Small intestine (tissue), 7 donors: ENCODE measurements at regions not wholly inside any gene's neighbourhood (a gene's known extent, or its start where the extent isn't known, plus 50 kb on each side); places are given as distances from the start of the nearest gene placed in this dataset.
"Not testable (repeated sequence)": the region's sequence is repeated elsewhere in the genome, so short reads cannot be mapped to it uniquely, and the experiment has no call there.

ENCODE experiments used
- DNase-seq, 2 donors: peaks; one replicate each; pipeline versions ENCODE4 v3.0.0 to v3.0.0-alpha.2; 2013
- FAIRE-seq: peaks from 2 replicates; lab custom pipeline; 2012; peaks lifted over from hg19 to GRCh38; lab: Jason Lieb, UNC
- H3K27ac ChIP-seq, 3 donors: one replicate each; pipeline ENCODE4 v1.5.1; 2013; ENCODE audit warnings: low read length in 2 of 3, mild to moderate bottlenecking in 2 of 3, control low read depth in 1 of 3, inconsistent platforms in 1 of 3, low read depth in 1 of 3, moderate library complexity in 1 of 3
- H3K27me3 ChIP-seq, 3 donors: one replicate each; pipeline ENCODE4 v1.6.1; 2013; ENCODE audit warnings: low read length in 3 of 3, inconsistent platforms in 1 of 3; ENCODE audit not compliant: control insufficient read depth in 3 of 3, insufficient read depth in 3 of 3
- H3K36me3 ChIP-seq, 3 donors: one replicate each; pipeline ENCODE4 v1.6.1; 2013; ENCODE audit warnings: low read length in 3 of 3, inconsistent platforms in 1 of 3, low read depth in 1 of 3, mild to moderate bottlenecking in 1 of 3, moderate library complexity in 1 of 3; ENCODE audit not compliant: control insufficient read depth in 3 of 3, insufficient read depth in 2 of 3
- H3K4me1 ChIP-seq, 3 donors: one replicate each; pipeline ENCODE4 v1.6.1; 2013; ENCODE audit warnings: low read length in 2 of 3, inconsistent platforms in 1 of 3, low read depth in 1 of 3, mild to moderate bottlenecking in 1 of 3, moderate library complexity in 1 of 3; ENCODE audit not compliant: control insufficient read depth in 3 of 3, insufficient read depth in 2 of 3
- H3K4me3 ChIP-seq, 3 donors: one replicate each; pipeline ENCODE4 v1.5.1; 2013; ENCODE audit warnings: low read length in 3 of 3, control low read depth in 1 of 3, inconsistent platforms in 1 of 3, low read depth in 1 of 3, mild to moderate bottlenecking in 1 of 3, moderate library complexity in 1 of 3
- H3K9me3 ChIP-seq, 2 donors: one replicate each; pipeline ENCODE4 v1.6.1; 2013; ENCODE audit warnings: low read depth in 1 of 2, low read length in 1 of 2; ENCODE audit not compliant: control insufficient read depth in 2 of 2, insufficient read depth in 1 of 2
- WGBS, 3 donors: extraction: QIAGEN DNeasy Blood & Tissue Kit; methylation state at CpG; one replicate each; pipeline ENCODE4 v1.1.7; 2013; 5-methylcytosine and 5-hydroxymethylcytosine counted together
- donor health status: healthy with polysubstance abuse.
- donor health status: control.
- donor health status: control.
- donor health status: Bipolar disorder and iron deficiency.
- donor health status: healthy.

GRCh38 chr4:132108784-132109183 is 1040.3 kb upstream of the PCDH10 start:
- H3K4me3 ChIP-seq = no peak overlapping the region
- H3K27ac ChIP-seq = no peak overlapping the region
- no peaks in the 10 kb centered on the region for H3K27me3 ChIP-seq
- no peaks in the 10 kb centered on the region for H3K4me1 ChIP-seq
- FAIRE-seq (no peak), DNase-seq (no peak)
- H3K9me3 ChIP-seq = no peaks in the 10 kb centered on the region
- no peaks in the 10 kb centered on the region for H3K36me3 ChIP-seq

DNA sequence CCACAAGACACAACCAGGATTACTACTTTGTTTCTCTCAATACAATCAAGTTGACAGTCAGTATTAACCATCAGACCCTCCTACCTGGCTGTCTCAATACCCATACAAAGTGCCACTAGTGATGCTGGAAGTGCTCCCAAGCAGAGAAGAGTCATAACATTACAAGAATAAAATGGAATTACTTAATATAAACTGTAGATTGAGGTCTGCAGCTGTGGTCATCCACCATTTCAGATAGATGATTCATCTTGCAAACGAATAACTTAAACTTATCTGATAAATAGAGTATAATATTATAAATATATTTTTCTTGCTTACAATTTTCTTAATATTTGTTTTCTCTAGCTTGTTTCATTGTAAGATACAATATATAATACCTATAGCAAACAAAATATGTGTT is 1034.2 kb upstream of the PCDH10 start:
- no peaks in the 10 kb centered on the region for H3K27me3 ChIP-seq
- no peak overlapping the region for H3K27ac ChIP-seq
- no peaks in the 10 kb centered on the region for H3K4me1 ChIP-seq
- H3K9me3 ChIP-seq = no peaks in the 10 kb centered on the region
- no peak overlapping the region for H3K4me3 ChIP-seq
- WGBS, 3 donors = 0% methylated on average over 1 of the region's 1 CpG
- DNase-seq (no peak), FAIRE-seq (no peak)
- no peaks in the 10 kb centered on the region for H3K36me3 ChIP-seq

GRCh38 chr4:132122741-132123140 is 1026.4 kb upstream of the PCDH10 start:
- H3K4me1 ChIP-seq, H3K9me3 ChIP-seq, H3K36me3 ChIP-seq, H3K27ac ChIP-seq, H3K27me3 ChIP-seq, H3K4me3 ChIP-seq, DNase-seq, FAIRE-seq: not testable (repeated sequence)
- 70 to 83% (median 73%) methylated on average over 1 of the region's 1 CpG for WGBS, 3 donors

DNA sequence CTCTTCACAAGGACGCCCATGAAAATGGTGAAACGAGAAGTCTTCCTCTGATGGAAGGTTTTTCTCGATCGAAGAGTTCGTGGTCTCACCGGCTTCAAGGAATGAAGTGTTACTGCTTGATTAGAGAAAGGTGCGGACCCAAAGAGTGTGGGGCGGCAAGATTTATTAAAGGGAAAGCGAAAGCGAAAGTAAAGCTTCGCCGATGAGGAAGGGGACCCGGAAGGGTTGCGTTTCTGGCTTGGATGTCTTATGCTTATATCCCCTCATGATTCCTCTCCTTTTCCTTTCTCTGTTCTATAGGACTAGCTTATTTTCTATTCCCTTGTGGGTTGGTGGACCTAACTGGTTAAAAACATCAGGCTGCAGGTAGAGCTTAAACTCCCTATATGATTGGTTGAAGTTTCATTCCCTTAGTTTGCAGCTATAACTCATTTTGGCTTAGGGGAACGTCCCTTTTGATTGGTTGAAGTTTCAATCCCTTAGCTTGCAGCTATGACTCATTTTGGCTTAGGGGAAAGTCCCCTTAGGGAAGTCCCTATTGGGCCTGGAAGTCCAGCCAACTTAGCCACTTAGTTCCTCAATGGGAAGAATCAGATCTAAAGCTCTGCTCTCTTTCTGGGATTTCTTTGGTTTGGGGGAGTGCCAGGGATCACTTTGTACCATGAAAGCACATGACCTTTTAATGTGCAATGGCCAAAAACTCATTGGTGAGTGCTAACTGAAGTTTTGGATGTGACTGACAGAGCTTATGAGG is 1025.0 kb upstream of the PCDH10 start:
- Histone ChIP-seq H3K4me3 (peak overlapping the region in 1 of 3 donors; percentile 9), H3K9me3 (no peaks in the 10 kb centered on the region), H3K27ac (no peak overlapping the region), H3K4me1 (no peaks in the 10 kb centered on the region), H3K36me3 (no peaks in the 10 kb centered on the region), H3K27me3 (no peaks in the 10 kb centered on the region)
- DNase-seq = peak in 1 of 2 donors; percentile 4
- FAIRE-seq = no peak
- 80 to 88% (median 85%) methylated on average over 15 of the region's 15 CpGs for WGBS, 3 donors

DNA sequence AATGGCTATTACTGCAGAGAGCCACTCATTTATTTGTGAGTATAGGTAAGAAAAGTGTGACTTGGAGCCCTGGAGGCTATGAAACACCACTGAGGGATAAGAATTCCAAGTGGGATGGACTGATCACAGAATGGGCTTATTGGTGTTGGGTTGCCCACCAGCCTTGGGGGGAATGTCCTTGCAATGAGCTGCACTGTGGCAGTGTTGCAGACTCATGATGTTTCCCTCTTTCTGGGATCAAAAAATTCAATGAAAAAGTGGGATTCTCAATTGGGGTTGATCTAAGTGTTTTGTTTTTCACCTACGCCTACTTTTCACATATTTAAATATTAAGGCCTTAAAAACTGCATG is 1024.5 kb upstream of the PCDH10 start:
- DNase-seq (no peak), FAIRE-seq (no peak)
- WGBS, 3 donors = 92 to 94% (median 94%) methylated on average over 1 of the region's 1 CpG
- H3K27ac ChIP-seq = no peak overlapping the region
- no peak overlapping the region for H3K4me3 ChIP-seq
- no peaks in the 10 kb centered on the region for H3K9me3 ChIP-seq
- no peaks in the 10 kb centered on the region for H3K27me3 ChIP-seq
- no peaks in the 10 kb centered on the region for H3K4me1 ChIP-seq
- H3K36me3 ChIP-seq = no peaks in the 10 kb centered on the region

DNA sequence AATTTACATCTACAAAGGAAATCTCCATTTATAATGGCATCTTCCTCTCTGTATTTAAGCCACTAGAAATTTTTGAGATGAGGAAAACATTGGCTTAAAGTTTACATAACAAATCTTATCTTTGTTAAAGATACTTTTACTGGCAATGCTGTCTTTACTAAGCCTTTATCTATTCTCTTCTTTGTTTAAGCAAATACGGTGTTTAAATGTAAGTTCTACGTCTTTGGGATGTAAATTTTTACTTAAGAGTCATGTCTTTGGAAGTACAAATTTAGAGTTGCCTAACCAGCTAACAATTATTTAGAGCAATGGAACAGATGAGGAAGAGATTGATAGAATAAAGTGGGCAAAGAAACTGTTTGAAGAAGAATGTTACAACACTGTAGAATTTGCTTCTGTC is 1024.0 kb upstream of the PCDH10 start:
- H3K36me3 ChIP-seq = no peaks in the 10 kb centered on the region
- H3K9me3 ChIP-seq = no peaks in the 10 kb centered on the region
- no peaks in the 10 kb centered on the region for H3K4me1 ChIP-seq
- no peak overlapping the region for H3K4me3 ChIP-seq
- FAIRE-seq = no peak
- DNase-seq = no peak
- WGBS, 3 donors = 32 to 51% (median 36%) methylated on average over 2 of the region's 2 CpGs
- no peak overlapping the region for H3K27ac ChIP-seq
- H3K27me3 ChIP-seq = no peaks in the 10 kb centered on the region

DNA sequence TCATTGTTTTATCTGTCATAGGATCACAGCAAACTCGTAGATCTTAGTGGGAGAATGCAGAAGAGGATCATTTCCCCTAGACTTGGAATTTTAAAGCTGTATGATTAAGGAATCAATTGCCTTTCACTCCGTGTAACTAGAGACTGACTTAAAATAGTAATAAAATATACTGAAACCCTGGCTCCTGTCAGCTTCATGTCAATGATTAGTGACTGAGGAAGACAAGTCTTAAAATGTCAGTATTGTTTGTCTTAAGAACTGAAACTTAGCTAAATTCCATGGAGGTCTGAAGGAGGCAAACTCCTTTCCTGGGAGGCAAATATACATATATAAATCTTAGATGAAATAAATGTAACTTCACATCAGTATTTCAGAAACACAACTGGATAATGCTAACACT is 1016.7 kb upstream of the PCDH10 start:
- FAIRE-seq = no peak
- H3K9me3 ChIP-seq = no peaks in the 10 kb centered on the region
- H3K27me3 ChIP-seq = no peaks in the 10 kb centered on the region
- no peak overlapping the region for H3K4me3 ChIP-seq
- no peak overlapping the region for H3K27ac ChIP-seq
- H3K4me1 ChIP-seq = no peaks in the 10 kb centered on the region
- WGBS, 3 donors = 18 to 39% (median 29%) methylated on average over 2 of the region's 2 CpGs
- H3K36me3 ChIP-seq = no peaks in the 10 kb centered on the region
- no peak for DNase-seq

- no peaks in the 10 kb centered on the region for H3K27me3 ChIP-seq
- FAIRE-seq = no peak
- no peak overlapping the region for H3K27ac ChIP-seq
- H3K36me3 ChIP-seq = no peaks in the 10 kb centered on the region
- H3K4me3 ChIP-seq = no peak overlapping the region
- H3K9me3 ChIP-seq = peaks cover 0 to 5% of the 10 kb centered on the region in 2 donors
- 76 to 90% (median 84%) methylated on average over 5 of the region's 5 CpGs for WGBS, 3 donors
- DNase-seq = no peak
- no peaks in the 10 kb centered on the region for H3K4me1 ChIP-seq
Measured at GRCh38 chr4:132169660-132170059, 979.4 kb upstream of the PCDH10 start.

DNA sequence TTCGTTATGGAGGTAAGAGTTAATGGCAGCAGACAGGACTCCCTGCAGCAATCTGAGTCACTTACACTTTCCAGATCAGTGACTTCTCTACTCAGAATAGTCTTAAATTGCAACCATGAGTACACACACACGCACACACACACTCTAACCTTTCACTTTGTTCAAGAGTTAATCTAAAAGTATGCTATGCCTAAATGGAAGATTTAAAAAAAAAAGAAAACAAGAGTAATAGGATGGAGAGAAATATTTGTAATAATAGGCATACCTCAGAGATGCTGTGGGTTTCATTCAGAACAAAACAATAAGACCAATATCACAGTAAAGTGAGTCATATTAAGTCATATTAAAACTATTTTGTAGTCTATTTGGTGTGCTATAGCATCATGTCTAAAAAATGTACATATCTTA is 969.1 kb upstream of the PCDH10 start:
- H3K4me1 ChIP-seq = no peaks in the 10 kb centered on the region
- no peak for FAIRE-seq
- H3K36me3 ChIP-seq = no peaks in the 10 kb centered on the region
- 66 to 90% (median 70%) methylated on average over 2 of the region's 2 CpGs for whole genome bisulfite sequencing, 3 donors
- no peaks in the 10 kb centered on the region for H3K27me3 ChIP-seq
- H3K9me3 ChIP-seq = peaks cover 0 to 3% of the 10 kb centered on the region in 2 donors
- H3K27ac ChIP-seq = no peak overlapping the region
- DNase-seq = no peak
- no peak overlapping the region for H3K4me3 ChIP-seq
